Ishikawa (cell line): ENCODE measurements at regions not wholly inside any gene's neighbourhood (a gene's known extent, or its start where the extent isn't known, plus 50 kb on each side); places are given as distances from the start of the nearest gene placed in this dataset.

Source experiments
- CEBPB ChIP-seq: IDR thresholded peaks from 2 replicates; pipeline ENCODE4 v1.6.1; 2012
- EGR1 ChIP-seq: IDR thresholded peaks from 2 replicates; pipeline ENCODE4 v1.6.1; 2012
- RAD21 ChIP-seq: IDR thresholded peaks from 2 replicates; pipeline ENCODE4 v1.6.1; 2012; ENCODE audit warnings: low read depth
- REST ChIP-seq: IDR thresholded peaks from 2 replicates; pipeline ENCODE4 v1.6.1; 2012; ENCODE audit warnings: low read depth, mild to moderate bottlenecking
- TCF12 ChIP-seq: IDR thresholded peaks from 2 replicates; pipeline ENCODE4 v1.6.1; 2012; ENCODE audit warnings: low read depth
- YY1 ChIP-seq: IDR thresholded peaks from 2 replicates; pipeline ENCODE4 v1.6.1; 2012; ENCODE audit warnings: low read depth
- TF ChIP-seq, protein P1 (sequence below): IDR thresholded peaks from 2 replicates; pipeline ENCODE4 v1.6.1; 2012

GRCh38 chr16:26433807-26434206 lies 632.9 kb upstream of the C16orf82 start:
- TF ChIP-seq EGR1 (no peak), TCF12 (no peak), REST (no peak), YY1 (no peak), RAD21 (no peak), CEBPB (no peak)
- TF ChIP-seq, protein P1, sequence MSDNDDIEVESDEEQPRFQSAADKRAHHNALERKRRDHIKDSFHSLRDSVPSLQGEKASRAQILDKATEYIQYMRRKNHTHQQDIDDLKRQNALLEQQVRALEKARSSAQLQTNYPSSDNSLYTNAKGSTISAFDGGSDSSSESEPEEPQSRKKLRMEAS = no peak
